SU-DHL-6 (cell line): ENCODE measurements at regions not wholly inside any gene's neighbourhood (a gene's known extent, or its start where the extent isn't known, plus 50 kb on each side); places are given as distances from the start of the nearest gene placed in this dataset.

Experiments
- EZH2phosphoT487 ChIP-seq: fragments of 200-600 bp; sonication (generic), shearing (Covaris generic); conservative IDR thresholded peaks from 2 replicates; pipeline ENCODE4 v1.6.1; 2018; ENCODE audit warnings: mild to moderate bottlenecking, antibody characterized with exemption, low read length, moderate library complexity, mixed read lengths
- TF ChIP-seq, protein P1 (sequence below): fragments of 200-600 bp; sonication (generic); IDR thresholded peaks from one replicate; pipeline ENCODE4 v1.5.1; 2017; ENCODE audit warnings: antibody characterized with exemption, mild to moderate bottlenecking, low read length, moderate library complexity; ENCODE audit not compliant: insufficient read depth, poor library complexity, severe bottlenecking

DNA sequence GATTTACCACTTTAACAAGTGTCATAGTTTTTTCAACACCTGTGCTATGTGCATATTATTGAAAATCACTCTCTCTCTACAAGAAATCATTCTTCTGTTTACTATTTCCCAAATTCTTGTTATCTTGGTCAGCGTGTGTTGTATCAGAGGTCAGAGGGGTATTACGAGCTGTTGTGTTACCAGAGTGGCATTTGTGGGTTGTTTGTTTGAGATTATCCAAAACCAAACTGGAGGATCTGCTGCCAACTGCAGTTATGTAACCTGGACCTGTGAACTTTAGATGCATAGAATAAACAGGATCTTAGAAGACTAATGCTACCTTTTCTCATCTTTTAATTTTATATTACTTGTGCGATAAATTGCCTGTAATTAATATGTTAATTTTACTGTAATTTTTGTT, 1751.4 kb upstream of the SPRY2 start:
- TF ChIP-seq, protein P1, sequence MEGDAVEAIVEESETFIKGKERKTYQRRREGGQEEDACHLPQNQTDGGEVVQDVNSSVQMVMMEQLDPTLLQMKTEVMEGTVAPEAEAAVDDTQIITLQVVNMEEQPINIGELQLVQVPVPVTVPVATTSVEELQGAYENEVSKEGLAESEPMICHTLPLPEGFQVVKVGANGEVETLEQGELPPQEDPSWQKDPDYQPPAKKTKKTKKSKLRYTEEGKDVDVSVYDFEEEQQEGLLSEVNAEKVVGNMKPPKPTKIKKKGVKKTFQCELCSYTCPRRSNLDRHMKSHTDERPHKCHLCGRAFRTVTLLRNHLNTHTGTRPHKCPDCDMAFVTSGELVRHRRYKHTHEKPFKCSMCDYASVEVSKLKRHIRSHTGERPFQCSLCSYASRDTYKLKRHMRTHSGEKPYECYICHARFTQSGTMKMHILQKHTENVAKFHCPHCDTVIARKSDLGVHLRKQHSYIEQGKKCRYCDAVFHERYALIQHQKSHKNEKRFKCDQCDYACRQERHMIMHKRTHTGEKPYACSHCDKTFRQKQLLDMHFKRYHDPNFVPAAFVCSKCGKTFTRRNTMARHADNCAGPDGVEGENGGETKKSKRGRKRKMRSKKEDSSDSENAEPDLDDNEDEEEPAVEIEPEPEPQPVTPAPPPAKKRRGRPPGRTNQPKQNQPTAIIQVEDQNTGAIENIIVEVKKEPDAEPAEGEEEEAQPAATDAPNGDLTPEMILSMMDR: no peak
- TF ChIP-seq EZH2phosphoT487: no peak
